NB4 (cell line): ENCODE measurements at regions not wholly inside any gene's neighbourhood (a gene's known extent, or its start where the extent isn't known, plus 50 kb on each side); places are given as distances from the start of the nearest gene placed in this dataset.

Experiments used
- MYC ChIP-seq: IDR thresholded peaks from 2 replicates; pipeline ENCODE4 v1.6.1; 2011; ENCODE audit warnings: low read depth, low read length
- TF ChIP-seq, protein P1 (sequence below): IDR thresholded peaks from one replicate; pipeline ENCODE4 v1.5.1; 2012; ENCODE audit warnings: low read depth, low read length

DNA sequence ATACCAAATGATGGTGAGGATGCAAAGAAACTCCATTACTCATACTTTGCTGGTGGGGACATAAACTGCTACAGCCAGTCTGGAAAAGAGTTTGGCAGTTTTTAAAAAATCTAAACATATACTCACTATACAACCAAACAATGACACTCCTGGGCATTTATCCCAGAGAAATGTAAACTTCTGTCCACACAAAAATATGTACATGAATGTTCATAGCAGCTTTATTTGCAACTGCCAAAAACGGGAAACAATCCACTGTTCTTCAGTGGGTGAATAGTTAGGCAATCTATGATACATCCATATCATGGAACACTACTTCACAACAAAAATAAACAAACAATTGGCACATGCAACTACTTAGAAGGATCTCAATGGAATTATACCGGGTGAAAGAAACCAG lies 276.4 kb upstream of the SP8 start:
- TF ChIP-seq, protein P1, sequence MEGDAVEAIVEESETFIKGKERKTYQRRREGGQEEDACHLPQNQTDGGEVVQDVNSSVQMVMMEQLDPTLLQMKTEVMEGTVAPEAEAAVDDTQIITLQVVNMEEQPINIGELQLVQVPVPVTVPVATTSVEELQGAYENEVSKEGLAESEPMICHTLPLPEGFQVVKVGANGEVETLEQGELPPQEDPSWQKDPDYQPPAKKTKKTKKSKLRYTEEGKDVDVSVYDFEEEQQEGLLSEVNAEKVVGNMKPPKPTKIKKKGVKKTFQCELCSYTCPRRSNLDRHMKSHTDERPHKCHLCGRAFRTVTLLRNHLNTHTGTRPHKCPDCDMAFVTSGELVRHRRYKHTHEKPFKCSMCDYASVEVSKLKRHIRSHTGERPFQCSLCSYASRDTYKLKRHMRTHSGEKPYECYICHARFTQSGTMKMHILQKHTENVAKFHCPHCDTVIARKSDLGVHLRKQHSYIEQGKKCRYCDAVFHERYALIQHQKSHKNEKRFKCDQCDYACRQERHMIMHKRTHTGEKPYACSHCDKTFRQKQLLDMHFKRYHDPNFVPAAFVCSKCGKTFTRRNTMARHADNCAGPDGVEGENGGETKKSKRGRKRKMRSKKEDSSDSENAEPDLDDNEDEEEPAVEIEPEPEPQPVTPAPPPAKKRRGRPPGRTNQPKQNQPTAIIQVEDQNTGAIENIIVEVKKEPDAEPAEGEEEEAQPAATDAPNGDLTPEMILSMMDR: no peak
- no peak for TF ChIP-seq MYC
